ENCODE measurements at regions not wholly inside any gene's neighbourhood (a gene's known extent, or its start where the extent isn't known, plus 50 kb on each side); places are given as distances from the start of the nearest gene placed in this dataset.
A peak's percentile ranks its signal among the peaks of the same experiment; 100 is the strongest.

GRCh38 chr2:129865976-129866375 lies 113.5 kb upstream of the RAB6C start:
- no peaks in the 10 kb centered on the region for H3K36me3 ChIP-seq (ENCODE audit: insufficient read depth, low read length)
- no peak overlapping the region for H2AFZ ChIP-seq (ENCODE audit: low read length, unreplicated experiment)
- H3K27ac ChIP-seq (ENCODE audit: low read depth, low read length), result no peak overlapping the region
- no peaks in the 10 kb centered on the region for H3K79me2 ChIP-seq (ENCODE audit: control insufficient read depth, insufficient read depth, low read length, unreplicated experiment)
- no peak overlapping the region for H3K4me3 ChIP-seq (ENCODE audit: low read depth, low read length)
- H3K27me3 ChIP-seq (ENCODE audit: insufficient read depth, low read length), result no peaks in the 10 kb centered on the region
- H3K4me1 ChIP-seq (ENCODE audit: control insufficient read depth, insufficient read depth, low read length, unreplicated experiment), result no peaks in the 10 kb centered on the region

- Histone ChIP-seq H3K79me2 (ENCODE audit: control insufficient read depth, insufficient read depth, low read length, unreplicated experiment) (no peaks in the 10 kb centered on the region), H3K27me3 (ENCODE audit: insufficient read depth, low read length) (no peaks in the 10 kb centered on the region), H3K4me1 (ENCODE audit: control insufficient read depth, insufficient read depth, low read length, unreplicated experiment) (no peaks in the 10 kb centered on the region), H3K4me3 (ENCODE audit: low read depth, low read length) (no peak overlapping the region), H2AFZ (ENCODE audit: low read length, unreplicated experiment) (no peak overlapping the region), H3K27ac (ENCODE audit: low read depth, low read length) (no peak overlapping the region), H3K36me3 (ENCODE audit: insufficient read depth, low read length) (no peaks in the 10 kb centered on the region)
These were observed 113.1 kb upstream of the RAB6C start for GRCh38 chr2:129866391-129866790.

GRCh38 chr2:129868151-129868550 lies 111.3 kb upstream of the RAB6C start:
- H3K36me3 ChIP-seq (ENCODE audit: insufficient read depth, low read length), result no peaks in the 10 kb centered on the region
- H3K4me3 ChIP-seq (ENCODE audit: low read depth, low read length), result no peak overlapping the region
- no peak overlapping the region for H3K27ac ChIP-seq (ENCODE audit: low read depth, low read length)
- no peaks in the 10 kb centered on the region for H3K27me3 ChIP-seq (ENCODE audit: insufficient read depth, low read length)
- no peaks in the 10 kb centered on the region for H3K4me1 ChIP-seq (ENCODE audit: control insufficient read depth, insufficient read depth, low read length, unreplicated experiment)
- no peaks in the 10 kb centered on the region for H3K79me2 ChIP-seq (ENCODE audit: control insufficient read depth, insufficient read depth, low read length, unreplicated experiment)
- no peak overlapping the region for H2AFZ ChIP-seq (ENCODE audit: low read length, unreplicated experiment)

GRCh38 chr2:129870685-129871241 lies 108.7 kb upstream of the RAB6C start:
- Histone ChIP-seq H3K27me3 (ENCODE audit: insufficient read depth, low read length) (no peaks in the 10 kb centered on the region), H3K36me3 (ENCODE audit: insufficient read depth, low read length) (no peaks in the 10 kb centered on the region), H3K4me1 (ENCODE audit: control insufficient read depth, insufficient read depth, low read length, unreplicated experiment) (no peaks in the 10 kb centered on the region), H2AFZ (ENCODE audit: low read length, unreplicated experiment) (no peak overlapping the region), H3K27ac (ENCODE audit: low read depth, low read length) (no peak overlapping the region), H3K79me2 (ENCODE audit: control insufficient read depth, insufficient read depth, low read length, unreplicated experiment) (no peaks in the 10 kb centered on the region), H3K4me3 (ENCODE audit: low read depth, low read length) (no peak overlapping the region)

GRCh38 chr2:129872446-129872845 lies 107.0 kb upstream of the RAB6C start:
- Histone ChIP-seq H3K36me3 (ENCODE audit: insufficient read depth, low read length) (no peaks in the 10 kb centered on the region), H3K27ac (ENCODE audit: low read depth, low read length) (no peak overlapping the region), H2AFZ (ENCODE audit: low read length, unreplicated experiment) (no peak overlapping the region), H3K79me2 (ENCODE audit: control insufficient read depth, insufficient read depth, low read length, unreplicated experiment) (no peaks in the 10 kb centered on the region), H3K4me1 (ENCODE audit: control insufficient read depth, insufficient read depth, low read length, unreplicated experiment) (no peaks in the 10 kb centered on the region), H3K27me3 (ENCODE audit: insufficient read depth, low read length) (peaks cover 6% of the 10 kb centered on the region; the same call in 1 of the 2 replicates), H3K4me3 (ENCODE audit: low read depth, low read length) (no peak overlapping the region)

GRCh38 chr2:129876541-129876940 lies 102.9 kb upstream of the RAB6C start:
- Histone ChIP-seq H3K27me3 (ENCODE audit: insufficient read depth, low read length) (peaks cover 16% of the 10 kb centered on the region), H3K79me2 (ENCODE audit: control insufficient read depth, insufficient read depth, low read length, unreplicated experiment) (no peaks in the 10 kb centered on the region), H3K4me1 (ENCODE audit: control insufficient read depth, insufficient read depth, low read length, unreplicated experiment) (no peaks in the 10 kb centered on the region), H3K36me3 (ENCODE audit: insufficient read depth, low read length) (no peaks in the 10 kb centered on the region), H3K4me3 (ENCODE audit: low read depth, low read length) (no peak overlapping the region; the same call in 1 of the 2 replicates), H2AFZ (ENCODE audit: low read length, unreplicated experiment) (no peak overlapping the region), H3K27ac (ENCODE audit: low read depth, low read length) (no peak overlapping the region)

GRCh38 chr2:129877289-129877741 lies 102.2 kb upstream of the RAB6C start:
- H2AFZ ChIP-seq (ENCODE audit: low read length, unreplicated experiment), result no peak overlapping the region
- no peaks in the 10 kb centered on the region for H3K36me3 ChIP-seq (ENCODE audit: insufficient read depth, low read length)
- H3K4me1 ChIP-seq (ENCODE audit: control insufficient read depth, insufficient read depth, low read length, unreplicated experiment), result no peaks in the 10 kb centered on the region
- peaks cover 16% of the 10 kb centered on the region for H3K27me3 ChIP-seq (ENCODE audit: insufficient read depth, low read length)
- H3K4me3 ChIP-seq (ENCODE audit: low read depth, low read length), result peak overlapping the region; percentile 68
- H3K79me2 ChIP-seq (ENCODE audit: control insufficient read depth, insufficient read depth, low read length, unreplicated experiment), result no peaks in the 10 kb centered on the region
- H3K27ac ChIP-seq (ENCODE audit: low read depth, low read length), result no peak overlapping the region

- H3K4me3 ChIP-seq (ENCODE audit: low read depth, low read length), result 0 out of 2 replicates have a peak overlapping the region, but pooled peaks have one; percentile 21
- H3K36me3 ChIP-seq (ENCODE audit: insufficient read depth, low read length), result no peaks in the 10 kb centered on the region
- H3K79me2 ChIP-seq (ENCODE audit: control insufficient read depth, insufficient read depth, low read length, unreplicated experiment), result no peaks in the 10 kb centered on the region
- peaks cover 16% of the 10 kb centered on the region for H3K27me3 ChIP-seq (ENCODE audit: insufficient read depth, low read length)
- no peak overlapping the region for H3K27ac ChIP-seq (ENCODE audit: low read depth, low read length)
- no peaks in the 10 kb centered on the region for H3K4me1 ChIP-seq (ENCODE audit: control insufficient read depth, insufficient read depth, low read length, unreplicated experiment)
- no peak overlapping the region for H2AFZ ChIP-seq (ENCODE audit: low read length, unreplicated experiment)
These were observed 101.4 kb upstream of the RAB6C start for GRCh38 chr2:129877795-129878775.

GRCh38 chr2:129879614-129880180 lies 99.8 kb upstream of the RAB6C start:
- no peaks in the 10 kb centered on the region for H3K36me3 ChIP-seq (ENCODE audit: insufficient read depth, low read length)
- H3K4me1 ChIP-seq (ENCODE audit: control insufficient read depth, insufficient read depth, low read length, unreplicated experiment), result no peaks in the 10 kb centered on the region
- H2AFZ ChIP-seq (ENCODE audit: low read length, unreplicated experiment), result no peak overlapping the region
- H3K79me2 ChIP-seq (ENCODE audit: control insufficient read depth, insufficient read depth, low read length, unreplicated experiment), result no peaks in the 10 kb centered on the region
- H3K27ac ChIP-seq (ENCODE audit: low read depth, low read length), result no peak overlapping the region
- no peak overlapping the region for H3K4me3 ChIP-seq (ENCODE audit: low read depth, low read length)
- peaks cover 16% of the 10 kb centered on the region for H3K27me3 ChIP-seq (ENCODE audit: insufficient read depth, low read length)

GRCh38 chr2:129880309-129880708 lies 99.2 kb upstream of the RAB6C start:
- H2AFZ ChIP-seq (ENCODE audit: low read length, unreplicated experiment), result no peak overlapping the region
- H3K4me3 ChIP-seq (ENCODE audit: low read depth, low read length), result no peak overlapping the region
- no peaks in the 10 kb centered on the region for H3K4me1 ChIP-seq (ENCODE audit: control insufficient read depth, insufficient read depth, low read length, unreplicated experiment)
- peaks cover 16% of the 10 kb centered on the region for H3K27me3 ChIP-seq (ENCODE audit: insufficient read depth, low read length)
- no peak overlapping the region for H3K27ac ChIP-seq (ENCODE audit: low read depth, low read length)
- H3K36me3 ChIP-seq (ENCODE audit: insufficient read depth, low read length), result no peaks in the 10 kb centered on the region
- no peaks in the 10 kb centered on the region for H3K79me2 ChIP-seq (ENCODE audit: control insufficient read depth, insufficient read depth, low read length, unreplicated experiment)
